IPS-NIHi11 (cell line): ENCODE measurements at regions not wholly inside any gene's neighbourhood (a gene's known extent, or its start where the extent isn't known, plus 50 kb on each side); places are given as distances from the start of the nearest gene placed in this dataset.

Source experiments
- DNase-seq: peaks from one replicate; pipeline ENCODE4 v3.0.0; 2012; ENCODE audit warnings: mixed read lengths, low spot score

DNA sequence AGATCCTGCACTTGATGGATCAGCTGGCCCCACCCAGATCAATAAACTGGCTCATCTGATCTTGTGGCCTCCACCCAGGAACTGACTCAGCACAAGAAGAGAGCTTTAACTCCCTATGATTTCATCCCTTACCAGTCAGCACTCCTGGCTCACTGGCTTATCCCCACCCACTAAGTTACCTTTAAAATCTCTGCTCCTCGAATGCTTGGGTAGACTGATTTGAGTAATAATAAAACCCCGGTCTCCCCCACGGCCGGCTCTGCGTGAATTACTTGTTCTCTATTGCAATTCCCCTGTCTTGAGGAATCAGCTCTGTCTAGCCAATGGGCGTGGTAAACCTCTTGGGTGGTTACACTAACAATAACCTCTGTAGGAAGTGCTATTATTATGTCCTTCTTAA lies 83.7 kb downstream of the MBL2 start:
- no peak for DNase-seq

- no peak for DNase-seq
These were observed 76.4 kb downstream of the MBL2 start for GRCh38 chr10:52696232-52696631.

DNA sequence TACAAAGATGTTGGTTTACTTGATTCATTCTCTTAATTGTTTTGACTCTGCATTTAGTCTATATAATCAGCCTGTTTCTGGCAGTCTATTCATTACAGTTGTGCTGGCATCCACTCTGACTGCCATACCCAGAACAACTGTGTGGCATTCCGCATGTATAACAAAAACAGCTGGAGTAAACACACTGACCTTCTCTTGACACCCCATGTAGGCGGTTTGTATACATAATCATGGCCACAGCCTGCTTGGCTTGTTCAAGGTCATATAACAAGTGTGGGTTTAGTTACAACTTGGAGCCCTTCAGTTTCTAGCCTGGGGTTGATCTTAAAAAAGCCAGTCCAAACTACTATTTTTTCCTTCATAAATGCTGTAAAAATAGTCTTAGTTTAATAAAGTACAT lies 70.9 kb downstream of the MBL2 start:
- no peak for DNase-seq

DNA sequence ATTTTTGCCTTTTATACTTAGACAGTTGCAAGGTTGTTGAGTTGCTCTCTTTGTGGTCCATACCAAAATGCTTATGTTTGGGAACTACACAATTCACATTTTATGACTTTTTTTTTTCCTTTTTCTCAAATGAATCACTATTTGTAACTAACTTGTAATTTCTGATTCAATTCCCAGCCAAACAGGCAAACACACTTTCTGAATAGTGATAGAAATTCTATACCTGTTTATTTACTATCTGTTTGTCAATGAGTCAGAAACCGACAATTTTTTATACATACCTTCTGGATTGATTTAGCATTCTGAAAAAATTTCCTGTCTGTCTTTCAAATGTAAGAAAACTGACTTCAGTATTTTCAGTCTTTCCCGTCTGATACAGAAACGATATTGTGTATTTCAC lies 69.1 kb downstream of the MBL2 start:
- no peak for DNase-seq

DNA sequence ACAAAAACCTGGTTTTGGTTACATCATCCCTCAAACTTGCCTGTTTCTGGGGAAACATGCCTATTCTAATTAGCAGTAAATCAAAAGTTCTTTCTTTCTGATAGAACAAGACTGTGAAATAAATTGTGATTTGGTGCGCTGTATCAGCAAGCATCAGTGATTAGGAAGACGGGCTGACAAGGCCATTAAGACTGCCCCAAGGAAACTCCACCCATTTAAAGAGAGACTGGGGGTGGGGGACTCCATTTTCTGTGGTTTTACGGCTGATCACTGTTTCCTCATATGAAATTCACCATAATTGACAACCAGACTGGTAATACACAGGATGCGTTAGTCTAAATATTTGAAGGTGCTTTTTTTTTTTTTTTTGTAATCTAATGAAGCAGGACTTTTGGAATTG lies 68.7 kb downstream of the MBL2 start:
- DNase-seq: no peak

- no peak for DNase-seq
These were observed 66.1 kb downstream of the MBL2 start for GRCh38 chr10:52706332-52707070.
